HG02943 (cell line): ENCODE measurements at regions not wholly inside any gene's neighbourhood (a gene's known extent, or its start where the extent isn't known, plus 50 kb on each side); places are given as distances from the start of the nearest gene placed in this dataset.
"Not testable (repeated sequence)": the region's sequence is repeated elsewhere in the genome, so short reads cannot be mapped to it uniquely, and the experiment has no call there.

ENCODE experiments used
- ATAC-seq: cut with Tn5 transposase; IDR thresholded peaks from one replicate; pipeline ENCODE4 v1.9.1; 2021; ENCODE audit warnings: mild to moderate bottlenecking, low read depth, moderate library complexity; ENCODE audit not compliant: unreplicated experiment

DNA sequence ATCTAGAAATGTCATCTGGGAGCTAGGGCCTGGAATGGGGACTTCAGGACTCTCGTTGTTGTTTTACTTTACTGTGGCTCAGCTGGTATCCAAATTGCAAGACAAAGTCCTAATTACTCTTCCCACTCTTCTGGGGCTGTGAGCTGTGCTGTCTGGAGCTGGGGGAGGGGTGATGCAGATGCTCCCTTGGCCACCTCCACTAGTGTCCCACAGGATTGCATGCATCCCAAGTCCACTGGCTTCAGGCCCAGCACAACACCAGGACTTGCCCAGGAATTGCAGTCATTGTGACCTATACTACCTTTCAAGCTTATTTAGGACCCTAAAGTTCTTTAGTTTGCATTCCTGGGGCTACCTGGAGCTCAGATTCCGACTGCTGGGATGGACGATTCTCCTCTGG, 366.1 kb upstream of the FAM47C start:
- no peak for ATAC-seq

DNA sequence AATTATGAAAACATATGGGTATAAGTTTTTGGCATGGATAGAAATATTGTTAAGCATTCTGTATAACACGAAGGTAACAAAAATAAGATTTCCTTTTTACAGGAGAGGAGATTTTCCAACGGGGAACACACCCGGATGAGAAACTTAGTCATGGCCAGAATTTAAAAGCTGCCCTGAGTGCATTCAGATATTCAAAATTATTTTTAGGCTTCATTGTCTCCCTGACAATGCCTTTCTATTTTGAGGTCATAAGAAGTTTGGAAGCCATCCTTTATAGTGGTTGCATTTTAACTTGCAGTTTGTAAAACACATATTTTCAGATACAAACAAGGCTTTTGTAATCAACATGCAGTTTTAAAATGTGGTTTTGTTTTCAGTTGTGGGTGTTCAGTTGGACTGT, 357.5 kb upstream of the FAM47C start:
- no peak for ATAC-seq

DNA sequence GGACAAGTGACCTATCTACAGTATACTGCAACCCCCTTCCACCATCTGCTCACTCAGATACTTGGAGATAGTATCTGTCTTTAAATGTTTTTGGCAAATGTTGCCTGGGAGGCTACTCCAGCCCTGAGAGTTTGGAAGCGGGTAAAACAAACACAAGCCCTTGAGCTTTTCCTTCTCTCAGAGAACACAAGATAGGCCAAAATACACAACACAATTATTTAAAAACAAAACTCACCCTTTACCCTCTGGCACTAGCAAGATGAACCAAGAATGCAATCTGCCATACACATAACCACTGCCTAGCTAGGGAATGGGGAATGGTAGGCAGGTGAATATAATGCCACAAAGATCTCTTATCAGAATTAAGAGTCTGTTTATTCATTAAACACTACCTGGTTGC, 324.7 kb upstream of the FAM47C start:
- ATAC-seq, result no peak

DNA sequence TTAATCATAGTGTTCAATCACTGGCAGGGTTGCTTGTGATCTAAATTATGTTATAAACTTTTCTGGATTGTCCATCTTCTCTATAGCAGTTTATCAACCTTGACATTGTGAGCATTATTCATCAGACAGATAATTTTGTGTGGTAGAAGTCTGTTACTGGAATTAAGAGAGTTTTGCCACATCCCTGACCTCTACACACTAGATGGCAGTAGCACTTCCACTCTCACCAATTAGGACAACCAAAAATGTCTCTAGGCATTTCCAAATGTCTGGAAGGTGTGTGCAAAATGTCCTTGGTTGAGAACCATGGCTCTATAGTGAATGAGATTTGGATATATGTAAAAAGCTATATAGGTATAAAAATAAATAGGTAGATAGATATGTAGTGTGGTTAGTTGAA, 324.1 kb upstream of the FAM47C start:
- ATAC-seq, result no peak

DNA sequence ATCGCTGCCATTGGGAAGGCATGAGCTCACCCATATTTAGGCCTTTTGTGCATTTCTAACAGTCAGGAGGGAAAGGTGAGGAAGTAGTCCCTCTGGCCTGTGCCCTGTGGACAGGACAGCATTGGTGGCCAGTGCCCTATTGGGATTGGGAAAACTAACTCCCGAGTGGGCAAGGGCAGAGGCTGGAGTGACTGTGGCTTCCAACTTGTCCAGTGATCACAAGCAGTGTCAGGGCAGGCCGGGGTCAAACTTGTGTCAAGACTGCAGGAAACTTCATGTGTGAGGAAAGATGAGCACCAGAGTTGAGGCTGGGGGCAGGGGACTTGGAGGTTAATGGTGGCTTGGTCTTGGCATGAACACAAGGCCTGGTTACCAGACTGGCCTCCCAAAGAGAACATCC, 286.2 kb upstream of the FAM47C start:
- ATAC-seq, result no peak

DNA sequence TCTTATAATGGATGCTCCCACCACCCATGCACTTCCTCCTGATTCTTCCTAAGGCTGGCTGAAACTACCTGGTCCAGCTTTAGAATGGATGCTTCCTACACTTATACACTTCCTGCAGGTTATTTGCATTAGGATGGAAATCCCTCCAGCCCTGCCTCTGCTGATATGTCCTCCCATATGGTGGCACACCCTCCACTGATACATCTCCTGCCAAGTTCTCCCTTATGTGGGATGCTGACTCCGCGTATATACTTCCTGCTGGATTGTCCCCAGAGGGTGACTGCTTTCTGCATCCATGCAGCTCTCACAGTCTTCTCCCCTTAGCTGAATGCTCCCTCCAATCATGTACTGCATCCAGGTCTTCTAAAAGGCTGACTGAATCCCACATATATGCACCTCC, 254.6 kb upstream of the FAM47C start:
- ATAC-seq, result no peak

DNA sequence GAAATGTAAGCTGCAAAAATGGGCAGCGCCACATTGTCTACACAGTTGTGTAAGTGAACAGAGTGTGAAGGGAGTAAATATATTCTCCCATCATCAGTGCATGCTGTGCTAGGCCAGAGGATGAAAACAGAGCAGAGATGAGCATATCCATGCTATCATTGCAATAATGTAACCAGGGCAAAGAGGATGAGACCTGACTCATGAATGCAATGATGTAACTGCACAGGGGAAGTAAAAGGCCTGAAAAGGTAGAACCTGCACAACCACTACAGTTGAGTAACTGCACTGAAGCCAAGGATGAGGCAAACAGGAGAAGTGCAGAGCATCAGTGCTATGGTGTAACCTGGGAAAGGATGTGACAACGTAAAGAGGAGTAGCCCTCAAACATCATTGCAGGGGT, 220.4 kb upstream of the FAM47C start:
- no peak for ATAC-seq

DNA sequence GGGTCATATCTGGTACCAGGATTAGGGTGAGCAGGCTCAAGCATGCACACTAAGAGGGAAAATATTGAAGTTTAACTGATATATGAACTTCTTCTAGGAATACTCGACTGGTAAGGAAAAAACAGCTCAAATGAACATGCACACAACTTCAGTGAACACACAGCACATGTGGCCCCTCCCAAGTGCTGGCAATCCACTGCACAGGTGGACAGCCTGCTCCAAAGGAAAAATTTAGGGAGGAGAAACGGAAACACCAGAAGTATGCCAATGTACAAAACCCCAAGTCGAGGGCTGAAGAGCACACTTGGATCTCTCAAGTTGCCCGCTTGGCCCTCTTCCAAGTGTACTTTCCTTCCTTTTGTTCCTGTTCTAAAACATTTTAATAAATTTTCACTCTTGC, 205.0 kb upstream of the FAM47C start:
- no peak for ATAC-seq

DNA sequence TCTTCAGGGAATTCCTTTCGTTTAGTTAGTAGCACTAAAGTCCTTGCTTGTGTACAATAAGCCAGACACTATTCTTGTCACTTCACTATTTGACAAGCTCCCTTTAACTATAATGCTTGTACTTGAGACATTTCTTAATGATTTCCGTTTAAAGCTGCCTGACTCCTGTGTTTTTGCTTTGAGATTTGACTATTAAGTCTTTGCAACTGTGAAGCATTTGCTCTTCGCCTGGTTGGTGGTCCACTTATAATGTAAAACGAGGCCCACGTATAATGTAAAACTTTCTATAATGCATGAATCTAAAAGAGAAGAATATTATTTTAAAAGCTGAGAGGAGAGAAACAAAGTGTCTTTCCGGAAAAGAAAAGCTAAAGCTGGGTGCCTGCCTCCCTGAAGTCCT, 204.1 kb upstream of the FAM47C start:
- ATAC-seq, result no peak

DNA sequence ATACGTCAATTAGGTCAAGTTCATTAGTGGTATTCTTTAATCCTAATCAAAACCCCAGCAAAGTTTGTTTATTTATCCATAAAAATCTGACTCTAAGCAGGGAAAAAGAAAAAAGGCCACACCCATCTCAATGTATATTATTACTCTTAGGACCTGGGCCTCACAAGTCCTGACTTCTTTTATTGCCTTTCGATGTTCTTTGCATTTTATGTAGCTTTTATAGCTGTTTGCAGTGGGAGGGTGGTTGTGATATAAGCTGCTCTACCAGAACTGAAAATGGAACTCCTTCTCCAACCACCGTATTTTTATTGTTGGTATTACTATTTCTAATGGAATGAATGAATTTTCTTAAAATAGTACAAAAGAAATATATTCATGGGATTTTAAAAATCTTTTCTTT, 163.3 kb upstream of the FAM47C start:
- ATAC-seq, result no peak

DNA sequence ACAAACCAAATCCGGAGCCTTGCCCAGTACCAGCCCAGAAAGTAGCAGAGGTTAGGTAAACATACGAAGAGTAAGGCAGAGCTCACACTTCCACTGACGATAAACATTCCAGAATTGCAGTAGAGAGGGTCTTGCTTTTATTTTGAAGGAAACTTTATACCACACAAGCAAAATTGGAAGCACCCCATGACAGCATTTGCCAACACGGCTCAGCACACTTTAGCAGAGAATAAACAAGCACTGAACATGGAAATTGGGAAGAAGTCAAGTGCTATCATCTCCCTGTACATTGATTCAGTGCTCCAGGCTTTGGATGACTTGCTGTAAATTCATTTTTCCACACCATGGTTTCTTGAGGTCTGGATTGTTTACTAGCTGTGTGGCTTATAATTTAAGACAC, 160.7 kb upstream of the FAM47C start:
- no peak for ATAC-seq

DNA sequence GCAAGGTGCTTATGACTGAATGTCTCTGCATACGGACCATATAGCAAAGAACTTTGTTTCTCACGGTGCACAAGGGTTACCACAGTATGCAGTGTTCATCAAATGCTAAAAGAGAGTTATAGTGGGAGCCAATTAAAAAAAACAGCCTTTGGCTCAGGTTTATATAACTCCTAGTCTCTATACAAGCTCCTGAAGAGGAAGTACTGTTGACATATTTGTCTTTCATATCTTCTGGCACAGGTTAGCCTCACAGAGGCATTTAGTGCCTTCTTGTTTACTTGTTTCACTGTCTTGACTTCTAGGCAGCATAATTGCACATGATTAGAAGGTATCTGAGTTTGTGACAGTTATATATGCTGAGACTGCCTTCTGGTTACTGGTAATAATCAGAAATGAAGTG, 158.8 kb upstream of the FAM47C start:
- no peak for ATAC-seq

DNA sequence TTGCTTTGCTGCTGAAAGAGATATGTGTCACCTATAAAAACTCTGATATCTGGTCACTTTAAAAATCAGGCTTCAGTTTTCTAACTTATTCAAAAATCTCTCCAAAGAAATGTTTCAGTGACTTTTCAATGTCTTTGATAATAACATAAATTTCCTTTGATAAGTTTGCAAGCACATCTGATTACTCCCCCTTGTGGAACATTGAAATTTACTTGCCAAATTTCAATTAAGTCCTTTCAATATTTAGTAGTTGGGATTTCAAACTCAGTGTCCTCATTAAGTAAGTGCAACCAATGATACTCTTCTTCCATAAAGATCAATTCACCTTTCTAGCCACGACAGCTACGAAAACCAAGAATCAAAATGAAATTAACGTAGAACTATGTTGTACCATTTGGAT, 151.3 kb upstream of the FAM47C start:
- no peak for ATAC-seq

DNA sequence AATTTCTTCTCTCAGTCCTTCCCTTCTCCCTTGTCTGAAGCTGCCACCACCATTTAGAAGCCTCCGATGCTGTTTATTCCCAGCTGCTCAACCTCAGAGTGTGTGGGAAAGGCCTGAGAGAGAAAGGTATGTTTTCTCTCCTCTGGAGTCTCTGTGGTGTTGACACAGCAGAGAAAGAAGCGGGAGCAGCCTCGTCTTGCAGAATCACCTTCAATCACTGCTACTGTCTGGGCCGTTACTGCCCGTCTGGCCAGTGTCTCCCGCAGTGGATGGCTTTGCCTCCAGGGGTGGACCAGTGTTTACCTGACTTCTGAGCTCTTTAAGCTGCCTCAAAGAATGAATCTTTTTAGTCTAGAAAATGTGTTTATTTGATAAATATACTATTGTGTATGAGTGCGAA, 148.9 kb upstream of the FAM47C start:
- no peak for ATAC-seq

DNA sequence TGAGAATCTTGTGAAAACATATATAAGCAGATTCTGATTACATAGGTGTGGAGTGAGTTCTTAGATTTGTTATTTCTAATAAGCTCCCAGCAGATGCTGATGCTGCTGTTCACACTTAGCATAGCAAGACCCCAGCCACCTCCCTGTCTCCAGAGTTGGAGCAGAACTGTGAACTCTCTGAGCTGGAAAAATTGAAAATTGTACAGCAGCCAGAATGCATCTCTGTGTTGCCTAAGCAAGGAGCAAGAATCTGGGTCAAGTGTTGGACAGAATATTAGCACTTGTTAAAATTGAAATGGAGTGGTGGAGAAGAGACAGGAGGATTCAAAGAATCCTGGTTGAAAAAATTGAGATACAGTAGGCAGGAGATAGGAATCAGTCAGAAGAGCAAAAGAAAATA, 146.6 kb upstream of the FAM47C start:
- ATAC-seq, result no peak

DNA sequence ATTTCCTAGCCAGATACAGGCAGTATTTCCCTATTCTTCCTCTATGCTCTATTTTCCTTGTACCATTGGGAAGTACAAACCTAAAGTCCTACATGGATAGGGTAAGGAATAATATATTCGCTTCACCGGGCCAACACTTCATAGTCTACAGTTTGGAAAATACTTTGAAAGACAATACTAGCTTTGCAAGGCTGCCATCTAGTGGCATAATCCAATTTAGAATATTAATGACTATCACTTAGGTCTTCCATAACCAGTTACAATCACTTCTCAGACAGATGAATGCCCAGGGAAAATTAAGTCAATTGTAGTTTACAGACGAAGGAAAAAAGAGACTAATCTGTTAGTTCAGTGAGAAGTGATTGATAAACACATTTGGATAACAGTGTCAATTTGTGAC, 141.0 kb upstream of the FAM47C start:
- ATAC-seq, result no peak

DNA sequence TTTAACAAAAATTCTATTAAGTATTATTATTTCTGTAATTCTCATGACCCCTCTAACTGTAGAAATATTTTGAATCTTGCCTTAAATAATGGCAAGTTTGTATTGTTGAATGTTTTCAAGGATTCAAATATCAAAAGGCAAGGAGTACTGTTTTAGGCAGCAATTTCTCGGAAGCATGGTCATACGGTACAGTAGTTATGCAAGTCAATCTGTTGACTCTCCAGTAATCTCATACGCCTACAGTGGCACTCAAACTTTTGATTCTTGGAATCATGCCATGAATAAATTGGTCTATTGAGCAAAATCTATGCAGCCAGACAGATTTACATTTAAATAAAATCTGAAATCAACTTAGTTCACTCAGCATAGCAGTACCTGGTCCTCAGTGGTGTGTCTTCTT, 139.6 kb upstream of the FAM47C start:
- no peak for ATAC-seq

DNA sequence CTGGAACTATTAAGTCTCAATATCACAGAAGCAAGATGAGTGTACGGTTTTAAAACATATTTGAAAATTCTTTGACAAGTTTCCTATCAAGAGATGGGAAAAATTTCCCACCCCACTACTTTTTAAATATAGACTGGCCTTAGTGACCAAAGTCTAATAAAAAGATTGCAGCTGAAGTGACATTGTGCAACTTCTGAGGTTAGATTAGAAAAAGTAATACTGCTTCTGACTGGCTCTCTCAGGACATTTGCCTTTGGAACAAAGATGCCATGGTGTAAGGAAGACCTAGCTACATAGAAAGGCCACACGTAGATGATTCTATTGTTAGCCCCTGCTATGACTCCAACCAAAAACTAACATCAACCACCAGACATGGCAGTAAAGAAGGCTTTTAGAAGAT, 138.7 kb upstream of the FAM47C start:
- no peak for ATAC-seq

DNA sequence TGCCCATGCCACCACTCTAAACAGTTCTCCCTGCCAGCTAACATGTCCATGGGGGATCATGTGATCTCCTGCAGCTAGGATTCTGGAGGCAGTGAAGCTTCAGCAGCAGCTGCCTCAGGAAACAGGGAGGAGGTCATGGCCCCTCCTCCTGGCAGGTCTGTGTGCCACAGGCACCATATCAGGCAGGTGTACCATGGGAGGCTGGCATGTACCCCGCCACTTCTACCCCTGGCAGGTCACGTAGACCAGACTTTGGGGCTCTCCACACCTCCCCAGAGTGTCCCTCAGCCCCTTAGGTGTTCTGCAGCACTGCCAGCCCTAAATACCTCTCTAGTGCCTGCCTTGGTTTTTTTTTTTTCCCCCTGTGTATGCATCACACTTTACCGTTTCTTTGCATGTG, 110.5 kb upstream of the FAM47C start:
- ATAC-seq, result no peak

DNA sequence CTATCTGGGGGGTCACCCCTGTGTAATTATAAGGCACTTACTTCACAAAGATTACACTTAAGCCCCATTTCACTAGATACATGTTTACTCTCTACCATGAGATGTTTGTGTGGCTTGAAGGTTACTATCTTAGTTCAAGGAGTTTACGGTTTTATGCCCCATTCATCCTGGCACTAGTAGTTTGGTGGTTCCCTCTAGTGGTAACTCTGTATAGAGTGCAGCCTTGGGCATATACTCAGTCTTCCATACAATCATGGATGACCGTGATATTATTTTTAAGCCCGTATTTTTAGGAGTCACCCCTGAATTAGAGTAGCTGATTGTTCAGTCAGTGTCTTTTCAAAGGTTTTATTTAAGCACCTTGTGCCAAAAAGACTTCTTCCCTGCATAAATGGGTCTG, 109.9 kb upstream of the FAM47C start:
- no peak for ATAC-seq

DNA sequence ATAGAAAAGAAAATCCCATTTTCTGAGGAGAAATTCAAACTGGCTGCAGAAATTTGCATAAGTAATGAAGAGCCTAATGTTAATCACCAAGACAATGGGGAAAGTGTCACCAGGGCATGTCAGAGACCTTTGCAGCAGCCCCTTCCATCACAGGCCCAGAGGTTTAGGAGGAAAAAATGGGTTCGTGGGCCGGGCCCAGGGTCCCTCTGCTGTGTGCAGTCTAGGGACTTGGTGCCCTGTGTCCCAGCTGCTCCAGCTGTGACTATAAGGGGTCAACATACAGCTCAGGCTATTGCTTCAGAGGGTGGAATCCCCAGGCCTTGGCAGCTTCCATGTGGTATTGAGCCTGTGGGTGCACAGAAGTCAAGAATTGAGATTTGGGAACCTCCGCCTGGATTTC, 103.6 kb upstream of the FAM47C start:
- ATAC-seq, result not testable (repeated sequence)

DNA sequence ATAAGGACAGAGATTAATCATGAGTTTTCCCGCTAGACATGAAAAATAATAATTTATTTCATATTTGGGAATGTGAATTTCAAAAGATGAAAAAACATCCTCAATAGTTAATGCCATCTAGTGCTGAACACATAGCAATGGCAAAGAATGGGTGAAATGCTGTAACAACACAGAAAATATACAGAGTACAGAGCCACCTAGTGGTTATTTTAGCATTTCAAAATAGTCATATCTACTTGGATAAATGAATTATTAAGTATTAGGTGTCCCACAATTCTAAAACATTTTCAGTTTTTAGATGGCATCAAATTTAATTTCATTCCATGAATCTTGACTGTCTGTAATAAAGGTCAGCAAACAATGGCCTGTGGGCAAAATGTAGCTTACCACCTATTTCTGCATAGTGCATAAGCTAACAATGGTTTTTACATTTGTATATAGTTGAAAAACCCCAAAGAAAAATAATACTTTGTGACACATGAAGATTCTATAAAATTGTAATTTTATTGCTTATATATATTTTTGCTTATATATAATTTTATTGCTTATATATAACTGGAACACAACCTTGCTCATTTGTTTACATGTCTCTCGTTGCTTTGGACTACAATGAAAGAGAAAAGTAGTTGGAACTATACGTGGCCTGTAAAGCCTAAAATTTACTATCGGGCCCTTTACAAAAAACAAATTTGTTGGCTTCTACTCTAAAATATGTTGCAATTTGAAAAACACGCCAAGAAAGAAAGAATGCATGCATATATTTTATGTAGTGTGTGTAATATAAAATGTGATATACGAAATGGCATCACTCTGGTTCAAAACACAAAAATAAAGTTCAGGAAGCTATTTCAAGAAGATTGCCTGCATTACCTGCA, 99.1 kb upstream of the FAM47C start:
- ATAC-seq, result peak; percentile 87

DNA sequence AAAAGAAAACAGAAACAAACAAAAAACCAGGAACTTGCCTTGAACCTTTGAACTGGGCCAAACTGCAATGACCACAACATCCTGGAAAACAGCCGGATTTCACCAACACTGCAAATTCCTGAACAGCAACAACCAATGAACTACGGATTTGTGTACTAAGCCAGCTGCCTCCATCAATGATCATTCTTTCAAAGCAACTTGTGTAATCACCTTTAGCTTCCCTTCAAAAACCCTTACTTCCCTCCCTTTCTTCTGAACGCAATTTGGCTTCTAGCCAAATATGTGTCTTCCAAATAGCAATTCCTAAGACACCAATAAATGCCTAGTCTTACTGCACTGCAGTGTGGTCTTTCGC, 98.5 kb upstream of the FAM47C start:
- ATAC-seq, result no peak
